Activated CD4-positive, alpha-beta T cell treated with anti-CD3 and anti-CD28 coated beads, Interleukin-2, amount 50 U/mL, for 4 hours (primary cell): ENCODE measurements at regions not wholly inside any gene's neighbourhood (a gene's known extent, or its start where the extent isn't known, plus 50 kb on each side); places are given as distances from the start of the nearest gene placed in this dataset.
"Not testable (repeated sequence)": the region's sequence is repeated elsewhere in the genome, so short reads cannot be mapped to it uniquely, and the experiment has no call there.

Experiments used
- DNase-seq, 2 experiments: peaks; one replicate each; pipeline ENCODE4 v3.0.0-alpha.2; 2020

DNA sequence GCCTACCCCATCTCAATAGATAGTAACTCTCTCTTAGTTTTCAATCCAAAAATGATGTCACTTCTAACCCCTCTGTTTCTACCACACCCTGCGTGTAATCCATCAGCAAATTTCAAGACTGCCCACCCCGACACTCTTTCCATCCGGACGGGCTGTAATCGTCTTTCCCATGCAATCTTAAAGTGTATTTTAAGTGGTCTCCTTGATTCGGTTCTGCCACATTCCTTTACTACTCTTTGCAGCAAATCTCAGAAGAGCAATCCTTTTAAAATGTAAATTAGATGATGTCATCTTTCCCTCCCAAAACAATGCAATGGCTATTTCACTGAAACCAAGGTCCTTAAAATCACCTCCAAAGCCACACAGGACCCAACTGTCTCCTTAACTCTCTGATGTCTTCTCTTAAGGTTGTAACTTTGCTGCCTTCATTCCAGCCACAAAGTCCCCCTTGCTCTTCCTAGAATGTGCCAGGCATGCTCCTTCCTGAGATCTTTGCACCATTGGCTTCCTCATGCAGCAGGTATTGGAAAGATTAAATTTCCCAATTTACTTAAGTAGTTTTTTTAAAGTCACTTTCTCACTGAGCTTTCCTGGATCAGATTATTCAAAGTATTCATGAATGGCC, 932.5 kb upstream of the WWC1 start:
- no peak for DNase-seq

DNA sequence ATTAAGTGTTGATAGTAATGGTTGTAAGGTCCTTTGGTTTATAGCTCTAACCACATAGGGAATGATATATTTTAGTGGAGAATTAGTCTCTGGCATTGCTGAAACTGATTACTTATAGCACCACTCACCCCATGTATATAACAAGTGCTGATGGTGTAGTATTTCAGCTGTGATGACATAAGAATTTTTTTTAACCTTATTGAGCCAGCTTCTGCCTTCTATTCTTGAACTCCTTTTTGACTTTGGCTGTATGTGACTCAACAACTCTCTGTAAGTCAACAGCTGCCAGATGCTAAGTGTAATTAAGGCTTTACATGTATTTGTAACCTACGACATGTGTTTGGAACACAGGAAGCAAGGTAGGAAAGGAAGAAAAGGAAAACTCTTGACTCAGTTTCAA, 929.6 kb upstream of the WWC1 start:
- DNase-seq: no peak

DNA sequence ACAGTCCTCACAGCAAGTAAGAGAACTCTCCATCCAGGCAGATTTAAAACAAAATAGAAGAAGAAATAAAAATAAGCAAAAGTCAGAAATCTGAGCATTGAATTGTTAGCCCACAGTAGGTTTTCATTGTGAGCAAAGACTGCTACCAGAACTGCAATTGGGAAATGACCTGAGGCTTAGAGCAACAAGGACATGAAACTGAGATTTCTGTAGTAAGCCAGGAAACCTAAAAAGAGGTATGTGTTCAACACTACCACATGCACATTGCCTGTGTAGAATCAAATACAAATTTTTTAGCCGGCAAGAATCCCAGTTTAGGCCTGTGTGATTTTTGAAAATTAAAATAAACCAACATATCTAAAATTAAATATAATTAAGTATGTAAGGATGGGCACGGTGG, 928.4 kb upstream of the WWC1 start:
- DNase-seq: no peak

DNA sequence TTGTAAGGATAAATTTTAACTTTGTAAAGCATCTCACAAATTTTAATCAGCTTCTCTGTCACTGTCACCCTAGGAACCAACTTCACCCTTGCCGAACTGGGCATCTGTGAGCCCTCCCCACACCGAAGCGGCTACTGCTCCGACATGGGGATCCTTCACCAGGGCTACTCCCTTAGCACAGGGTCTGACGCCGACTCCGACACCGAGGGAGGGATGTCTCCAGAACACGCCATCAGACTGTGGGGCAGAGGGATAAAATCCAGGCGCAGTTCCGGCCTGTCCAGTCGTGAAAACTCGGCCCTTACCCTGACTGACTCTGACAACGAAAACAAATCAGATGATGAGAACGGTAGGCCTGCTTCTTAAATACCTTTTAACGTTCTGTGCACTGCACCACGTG, 916.3 kb upstream of the WWC1 start:
- DNase-seq: no peak

DNA sequence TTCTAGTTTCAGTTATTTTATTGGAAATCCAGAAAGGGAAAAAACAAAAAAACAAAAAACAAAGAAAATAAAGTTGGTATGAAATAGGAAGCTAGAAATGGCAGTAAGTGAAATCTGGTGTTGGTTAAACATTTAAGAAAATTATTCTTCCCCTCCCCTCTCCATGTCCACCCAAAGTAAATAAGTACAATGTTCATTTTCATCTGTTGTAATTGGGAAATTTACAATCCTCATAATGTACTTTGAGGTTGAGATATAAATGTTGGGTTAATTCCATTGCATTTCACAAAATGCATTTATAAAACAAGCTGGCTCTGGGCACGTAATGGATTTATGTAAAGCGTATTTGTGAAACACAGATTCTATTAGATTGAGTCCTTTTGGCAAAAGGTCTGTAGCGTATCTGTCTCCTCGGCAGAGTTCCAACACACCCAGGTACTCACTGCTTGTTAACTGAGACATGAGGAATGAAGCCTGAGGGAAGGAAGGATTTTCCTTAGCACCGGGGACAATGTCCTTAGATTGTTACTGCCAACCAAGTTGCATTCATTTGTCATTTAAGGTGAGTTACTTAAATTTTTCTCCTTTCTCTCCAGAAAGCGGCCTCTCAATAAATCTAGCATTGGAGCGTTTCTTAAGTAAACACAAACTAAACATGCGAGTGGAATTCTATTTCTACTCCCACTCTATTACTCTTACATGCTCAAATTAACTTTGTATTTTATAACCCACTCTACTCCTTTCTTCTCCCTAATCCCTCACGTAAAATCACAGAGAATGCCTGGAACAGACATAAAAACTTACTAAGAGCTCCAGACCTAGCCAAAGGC, 912.3 kb upstream of the WWC1 start:
- DNase-seq: no peak

DNA sequence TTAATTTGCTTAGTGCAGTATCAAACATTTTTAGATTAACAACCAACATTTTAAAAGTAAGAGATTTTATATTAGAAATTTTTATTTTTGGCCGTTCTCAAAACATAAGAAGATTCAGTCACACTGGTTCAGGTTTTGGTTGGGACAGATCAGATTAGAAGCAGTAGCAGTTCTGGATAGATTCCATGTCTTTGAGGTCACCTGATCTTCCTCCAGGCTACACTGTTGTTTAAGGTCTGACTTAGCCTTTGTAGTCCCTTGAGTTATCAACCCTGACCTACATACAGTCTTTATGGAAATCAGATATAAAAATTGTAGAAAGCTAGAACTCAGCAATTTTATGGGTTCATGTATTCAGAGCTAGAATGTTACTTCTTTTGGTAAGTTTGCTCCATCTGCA, 910.0 kb upstream of the WWC1 start:
- no peak for DNase-seq

DNA sequence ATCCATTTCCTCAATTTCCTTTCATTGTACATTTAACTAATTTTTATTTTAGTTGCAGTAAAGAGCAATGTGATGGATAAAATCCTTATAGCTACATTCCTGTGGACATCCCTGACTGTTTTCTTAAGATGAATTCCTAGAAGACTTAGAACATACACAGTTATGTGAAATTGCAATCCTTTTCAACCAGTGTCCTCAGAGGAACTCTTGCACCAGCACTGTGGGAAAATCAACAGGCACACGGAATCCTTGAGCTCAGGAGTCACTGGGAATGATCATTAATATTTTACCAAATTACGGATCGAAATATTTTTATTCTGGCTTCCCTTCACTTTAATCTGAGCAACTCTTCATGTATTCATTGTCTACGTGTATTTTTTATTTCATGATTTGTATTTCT, 901.9 kb upstream of the WWC1 start:
- no peak for DNase-seq

DNA sequence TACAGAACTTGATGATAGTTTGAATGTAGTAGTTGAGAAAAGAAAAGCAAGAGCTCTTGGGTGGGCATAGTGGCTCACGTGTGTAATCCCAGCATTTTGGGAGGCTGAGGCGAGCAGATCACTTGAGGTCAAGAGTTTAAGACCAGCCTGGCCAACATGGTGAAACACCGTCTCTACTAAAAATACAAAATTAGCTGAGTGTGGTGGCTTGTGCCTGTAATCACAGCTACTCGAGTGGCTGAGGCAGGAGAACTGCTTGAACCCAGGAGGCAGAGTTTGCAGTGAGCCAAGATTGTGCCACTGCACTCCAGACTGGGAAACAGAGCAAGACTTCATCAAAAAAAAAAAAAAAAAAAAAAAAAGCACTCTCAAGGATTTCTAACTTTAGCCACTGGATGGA, 900.2 kb upstream of the WWC1 start:
- DNase-seq: not testable (repeated sequence)

DNA sequence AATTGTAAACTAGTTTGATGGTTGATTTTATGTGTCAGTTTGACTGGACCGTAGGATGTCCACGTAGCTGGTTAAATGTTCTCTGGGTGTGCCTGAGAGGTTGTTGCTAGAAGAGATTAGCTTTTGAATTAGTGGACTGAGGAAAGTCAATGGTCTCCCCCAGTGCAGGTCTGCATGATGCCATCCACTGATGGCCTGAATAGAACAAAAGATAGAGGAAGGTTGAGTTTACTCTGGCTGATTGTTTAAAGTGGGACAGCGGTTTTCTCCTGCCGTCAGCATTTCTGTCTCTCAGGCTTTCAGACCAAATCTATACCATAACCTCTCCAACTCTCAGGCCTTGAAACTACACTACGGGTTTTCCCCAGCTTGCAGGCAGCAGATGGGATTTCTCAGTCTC, 899.2 kb upstream of the WWC1 start:
- DNase-seq: no peak

DNA sequence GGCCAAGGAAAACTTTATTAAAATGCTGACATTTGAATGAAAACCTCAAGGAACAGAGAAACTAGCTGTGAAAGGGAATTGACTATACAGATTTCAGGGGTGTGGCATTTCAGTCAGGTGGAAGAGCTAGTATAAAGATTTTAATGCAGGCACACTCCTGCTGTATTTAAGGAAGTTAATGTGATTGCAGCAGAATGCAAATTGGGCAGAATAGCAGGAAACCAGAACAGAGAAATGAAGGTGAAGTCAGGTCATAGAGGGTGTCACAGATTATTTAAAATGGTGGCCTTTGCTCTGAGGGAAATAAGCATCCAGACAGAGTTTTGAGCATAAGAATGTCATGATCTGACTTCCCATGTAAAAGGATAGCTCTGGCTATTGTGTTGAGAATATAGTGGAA, 898.1 kb upstream of the WWC1 start:
- DNase-seq: no peak

DNA sequence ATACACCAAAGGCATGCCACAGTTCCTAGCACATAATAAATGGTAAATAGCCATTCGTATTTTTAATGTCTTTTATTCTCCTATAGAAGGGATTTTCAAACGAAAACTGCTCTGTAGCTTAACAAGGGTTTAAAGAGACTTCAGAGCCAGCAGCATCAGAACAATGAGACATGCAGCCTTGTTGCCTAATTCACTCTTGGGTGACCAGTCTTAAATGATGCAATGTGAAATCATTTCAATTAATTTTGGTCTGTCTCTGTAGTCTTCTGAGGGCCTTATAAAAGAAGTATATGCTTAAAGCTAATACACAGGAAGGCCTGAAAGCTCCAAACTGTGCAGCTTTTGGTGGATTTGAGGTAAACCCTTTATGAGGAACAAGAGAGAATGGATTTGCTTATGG, 888.8 kb upstream of the WWC1 start:
- DNase-seq: no peak

DNA sequence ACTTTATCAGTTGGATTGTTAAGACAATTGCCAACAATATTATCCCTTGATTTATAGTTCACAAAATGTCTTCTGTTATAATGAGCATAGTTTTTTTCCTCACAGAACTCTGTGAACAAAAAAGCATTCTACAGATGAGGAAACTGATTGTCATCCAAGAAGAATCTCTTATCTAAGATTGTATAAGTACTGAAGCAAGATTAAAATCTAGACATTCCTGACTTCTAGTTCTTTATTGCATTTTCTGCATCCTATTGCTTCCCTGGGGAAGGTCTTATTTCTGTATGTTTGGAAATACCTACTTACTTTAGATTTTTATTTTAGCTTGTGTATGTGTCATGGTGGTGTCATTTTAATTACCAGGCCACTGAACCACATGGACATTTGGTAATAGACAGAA, 884.9 kb upstream of the WWC1 start:
- no peak for DNase-seq

DNA sequence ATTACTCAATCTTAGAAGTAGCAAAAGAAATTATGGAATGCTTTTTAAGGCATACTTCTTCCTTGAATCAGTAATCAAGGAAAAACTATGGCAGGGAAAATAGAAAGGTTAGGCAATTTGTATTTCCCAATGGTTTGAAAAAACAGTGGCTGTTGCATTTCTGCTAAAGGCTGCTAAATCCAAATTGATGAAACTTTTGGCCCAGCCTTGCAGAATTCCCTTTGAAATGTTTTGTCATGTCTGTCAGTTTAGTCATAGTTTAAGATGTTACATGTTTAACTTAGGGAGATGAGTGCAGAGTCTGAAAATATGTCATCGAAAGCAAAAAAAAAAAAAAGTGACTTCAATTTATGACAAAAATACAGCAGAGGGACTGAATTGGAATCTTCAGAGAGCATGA, 878.9 kb upstream of the WWC1 start:
- DNase-seq: no peak

DNA sequence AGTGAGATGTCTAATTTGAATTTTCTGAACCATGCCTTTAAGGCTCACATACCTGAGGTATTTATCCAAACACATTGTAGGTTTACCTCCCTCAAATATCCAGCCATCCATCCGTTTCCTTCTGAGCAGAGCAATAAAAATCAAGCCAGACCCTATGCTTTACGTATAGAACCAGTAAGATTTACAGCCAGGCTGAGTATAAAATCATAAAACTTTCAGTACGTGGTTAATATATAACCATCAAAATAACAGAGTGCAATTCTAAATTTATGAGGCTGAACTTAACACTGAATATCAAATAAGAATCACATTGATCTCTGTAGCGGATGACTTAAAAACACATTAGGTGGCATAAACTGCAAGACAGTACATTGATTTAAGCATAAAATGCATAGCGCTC, 877.9 kb upstream of the WWC1 start:
- DNase-seq: no peak

DNA sequence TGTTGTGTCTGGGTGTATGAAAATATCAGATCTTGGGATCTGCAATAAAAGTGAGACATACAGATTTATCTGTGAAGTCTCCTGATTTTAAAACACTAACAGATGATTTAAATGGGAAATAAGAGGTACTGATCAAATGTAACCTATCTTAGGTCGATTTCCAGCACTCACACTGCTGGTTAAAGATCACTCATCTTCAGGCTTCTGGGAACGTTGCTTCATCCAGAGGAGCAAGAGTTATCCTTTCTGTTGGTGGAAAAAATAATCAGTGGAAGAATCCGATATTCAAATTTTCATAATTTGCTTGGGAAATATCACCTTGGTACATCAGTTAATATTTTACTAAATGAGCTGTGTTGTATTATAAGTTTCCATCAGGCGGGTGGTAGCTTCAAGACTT, 876.8 kb upstream of the WWC1 start:
- DNase-seq: no peak

DNA sequence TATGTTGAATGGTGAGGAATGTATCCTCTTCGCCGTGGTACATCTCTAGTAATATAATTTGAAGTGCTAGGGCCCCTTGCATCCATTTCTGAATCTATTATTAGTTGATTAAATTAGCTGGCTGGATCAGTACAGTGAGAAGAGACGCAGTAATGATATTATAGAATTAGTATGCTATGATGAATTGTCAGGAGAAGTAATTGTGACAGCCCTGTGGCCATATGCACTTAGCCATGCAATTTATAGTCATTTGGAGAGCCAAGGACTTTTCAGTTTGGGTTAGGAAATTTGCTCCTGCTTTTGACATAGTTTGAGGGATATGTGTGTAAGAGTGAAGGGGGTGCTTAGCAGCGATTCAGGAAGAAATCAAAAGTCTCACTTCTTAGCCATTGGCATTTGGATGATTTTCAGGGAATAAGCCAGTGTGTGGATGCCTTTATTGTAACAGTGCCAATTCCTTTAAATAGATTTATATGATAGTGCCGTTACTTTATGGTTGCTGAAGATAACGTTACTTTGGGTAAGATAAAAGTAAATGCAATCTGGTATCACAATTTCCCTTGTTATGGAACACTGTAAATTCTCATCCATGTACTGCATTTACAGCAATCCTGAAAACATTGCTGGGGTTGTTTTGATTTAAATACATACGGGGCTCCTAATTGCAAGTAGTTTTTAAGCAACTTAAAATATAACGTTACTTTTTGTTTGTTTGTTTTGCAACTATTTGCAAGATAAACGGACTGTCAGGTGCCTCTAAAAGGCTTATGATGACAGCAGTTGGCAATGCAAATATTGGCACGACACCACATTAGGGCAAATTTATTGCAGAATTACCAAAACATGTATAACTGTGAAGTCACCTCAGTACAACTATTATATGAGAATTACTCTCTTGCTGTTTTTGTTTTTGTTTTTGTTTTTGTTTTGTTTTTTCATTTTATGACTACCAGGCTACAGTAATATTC, 875.4 kb upstream of the WWC1 start:
- DNase-seq: no peak

DNA sequence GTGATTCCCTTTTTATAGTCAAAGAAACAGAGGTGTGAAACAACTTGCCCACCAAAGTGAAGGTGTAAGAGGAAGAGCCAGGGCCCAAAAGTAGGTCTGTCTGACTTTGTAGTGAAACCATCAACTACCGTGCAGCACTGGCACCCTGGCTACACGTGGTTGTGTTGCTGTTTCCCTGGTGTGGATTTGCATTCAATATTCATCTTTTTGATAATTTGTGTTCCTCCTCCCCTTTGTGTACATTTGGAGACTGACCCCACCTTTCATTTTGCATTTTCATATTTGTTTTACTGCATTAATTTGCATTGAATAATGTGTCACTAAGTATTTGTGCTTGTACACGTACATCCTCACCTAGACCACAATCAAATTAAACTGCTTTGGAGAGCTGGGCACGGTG, 873.8 kb upstream of the WWC1 start:
- no peak for DNase-seq

DNA sequence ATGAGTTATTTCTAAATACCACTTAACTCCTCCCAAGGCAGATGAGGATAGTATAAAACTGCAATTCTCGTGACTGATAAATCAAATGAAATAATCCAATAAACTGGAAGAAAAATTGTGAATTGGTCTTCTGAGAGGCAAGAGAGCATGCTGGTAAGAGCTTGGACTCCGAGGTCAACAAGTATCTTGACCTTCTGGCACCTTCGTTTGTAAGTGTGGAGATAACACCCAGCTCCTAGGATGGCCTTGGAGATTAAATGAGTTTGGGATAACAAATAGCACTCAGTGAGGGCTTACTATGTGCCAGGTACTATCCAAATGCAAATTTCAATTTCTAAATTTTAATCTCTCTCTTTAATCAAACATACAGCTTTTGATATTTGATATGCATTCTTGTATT, 866.3 kb upstream of the WWC1 start:
- no peak for DNase-seq

DNA sequence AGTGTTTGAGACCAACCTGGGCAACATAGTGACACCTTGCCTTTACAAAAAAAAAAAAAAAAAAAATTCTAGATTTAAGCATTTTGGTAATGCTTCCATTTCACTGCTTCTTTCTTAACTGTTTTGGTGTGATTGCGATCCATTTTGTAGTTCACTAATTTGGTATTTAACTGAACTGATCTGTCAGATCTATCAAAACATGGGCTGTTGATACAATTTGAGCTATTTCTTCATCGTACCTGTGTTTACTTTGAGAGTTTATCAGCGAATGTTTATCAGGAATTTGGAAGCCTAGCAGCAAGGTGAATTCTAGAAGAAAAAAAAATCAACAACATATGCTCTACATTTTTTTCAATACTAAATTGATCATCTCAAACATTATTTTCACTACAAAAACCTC, 864.9 kb upstream of the WWC1 start:
- DNase-seq: no peak

DNA sequence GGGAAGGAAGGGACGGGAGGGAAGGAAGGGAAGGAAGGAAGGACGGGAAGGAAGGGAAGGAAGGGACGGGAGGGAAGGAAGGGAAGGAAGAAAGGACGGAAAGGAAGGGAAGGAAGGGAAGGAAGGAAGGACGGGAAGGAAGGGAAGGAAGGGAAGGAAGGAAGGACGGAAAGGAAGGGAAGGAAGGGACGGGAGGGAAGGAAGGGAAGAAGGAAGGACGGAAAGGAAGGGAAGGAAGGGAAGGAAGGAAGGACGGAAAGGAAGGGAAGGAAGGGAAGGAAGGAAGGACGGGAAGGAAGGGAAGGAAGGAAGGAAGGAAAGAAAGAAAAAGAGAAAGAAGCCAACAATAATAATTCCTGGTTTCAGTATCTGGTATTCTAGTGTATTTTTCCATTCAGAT, 863.8 kb upstream of the WWC1 start:
- not testable (repeated sequence) for DNase-seq

DNA sequence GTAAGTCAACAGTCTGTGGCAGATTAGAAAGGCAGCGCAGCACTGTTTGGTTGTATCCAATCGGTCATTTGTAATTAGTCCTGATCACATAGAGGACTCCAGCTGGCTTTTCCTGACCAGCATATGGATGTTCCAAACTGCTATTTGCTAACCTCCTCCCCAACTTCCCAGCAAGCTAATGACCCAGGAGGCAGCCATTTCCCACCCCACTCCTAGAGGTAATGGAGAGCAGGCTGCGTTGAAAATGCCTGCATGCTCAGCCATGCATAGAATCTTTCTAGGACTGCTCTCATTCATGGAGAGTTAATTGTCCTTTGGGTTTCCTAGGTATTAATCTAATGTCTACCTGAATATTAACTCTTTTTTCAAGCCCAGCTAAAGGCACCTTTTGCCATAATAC, 850.6 kb upstream of the WWC1 start:
- DNase-seq: no peak

DNA sequence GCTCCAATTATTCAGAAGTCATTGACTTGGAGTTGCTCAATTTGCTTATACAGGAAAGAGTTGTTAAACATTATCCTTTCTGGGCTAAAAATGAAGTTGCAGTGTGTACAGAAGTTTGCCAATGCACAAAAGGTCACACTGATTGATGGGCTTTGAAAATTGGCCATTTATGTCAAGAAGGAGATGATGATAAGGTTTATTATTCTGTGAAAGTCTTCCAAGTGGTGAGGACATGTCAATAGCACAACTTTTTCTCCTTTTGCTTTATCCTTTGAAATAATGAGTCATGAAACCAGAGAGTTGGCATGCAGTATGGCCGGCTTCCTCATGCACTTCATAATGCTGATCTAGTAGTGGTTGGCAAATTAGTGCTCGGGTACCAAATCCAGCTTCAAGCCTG, 848.5 kb upstream of the WWC1 start:
- no peak for DNase-seq

DNA sequence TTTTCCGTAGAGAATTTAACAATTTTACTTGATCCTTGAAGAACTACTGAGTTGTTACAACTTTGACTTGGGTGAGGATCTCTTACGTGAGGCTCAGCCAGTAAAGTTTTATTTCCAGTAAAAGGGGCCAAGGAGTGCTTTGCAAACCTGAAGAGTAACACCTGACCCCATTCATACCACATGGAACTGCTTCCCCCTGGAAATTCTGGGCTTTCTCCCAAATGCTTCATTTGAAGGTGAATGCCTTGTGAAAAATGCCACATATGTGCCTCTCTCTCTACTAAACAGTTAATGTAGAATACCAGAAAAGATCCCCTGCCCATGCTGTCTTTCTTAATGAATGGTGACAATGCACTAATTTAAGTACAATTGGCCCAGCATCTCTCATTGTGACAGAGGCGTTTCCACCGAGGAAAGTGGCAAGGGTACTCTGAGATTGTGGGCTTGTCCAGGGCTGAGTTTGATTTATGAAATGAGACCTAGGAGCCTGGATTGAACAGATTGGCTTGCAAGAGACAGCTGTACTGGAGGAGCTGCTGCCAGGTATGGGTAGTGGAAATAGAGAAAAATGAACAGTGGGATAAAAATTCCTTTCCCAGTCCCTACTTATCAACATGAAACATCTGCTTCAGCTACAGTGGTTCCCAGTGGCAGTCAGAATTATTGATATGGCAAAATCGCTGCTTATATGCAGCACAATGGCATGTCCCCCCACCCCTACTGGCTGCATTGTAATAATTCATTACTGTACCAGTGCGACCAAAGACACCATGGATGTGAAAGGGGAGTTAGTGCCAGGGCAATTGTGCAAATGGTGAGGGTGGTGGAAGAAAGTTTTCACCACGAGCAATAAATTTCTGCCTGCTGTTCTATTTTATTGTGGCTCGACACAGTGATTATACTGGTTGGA, 843.7 kb upstream of the WWC1 start:
- DNase-seq: no peak
